Lower leg skin (tissue), 4 donors: ENCODE measurements at regions not wholly inside any gene's neighbourhood (a gene's known extent, or its start where the extent isn't known, plus 50 kb on each side); places are given as distances from the start of the nearest gene placed in this dataset.

ENCODE experiments used
- DNase-seq, 2 donors: peaks; one replicate each; pipeline ENCODE4 v3.0.0-alpha.2; 2019; ENCODE audit warnings: low spot score in 2 of 2
- H3K4me3 ChIP-seq: fragments of 200-600 bp; sonication (generic); 2 replicates; pipeline ENCODE4 v1.5.1; 2017; ENCODE audit warnings: mild to moderate bottlenecking, low read depth; ENCODE audit not compliant: poor library complexity, severe bottlenecking
- POLR2A ChIP-seq, 2 donors: fragments of 450-650 bp; IDR thresholded peaks; one replicate each; pipeline ENCODE4 v1.6.1; 2016 to 2017; ENCODE audit warnings: antibody characterized with exemption in 2 of 2, mild to moderate bottlenecking in 1 of 2, moderate library complexity in 1 of 2
- WGBS, 2 donors: methylation state at CpG; one replicate each; pipeline ENCODE4 v1.1.5; 2018; 5-methylcytosine and 5-hydroxymethylcytosine counted together
- intact Hi-C: fragments of 100-400 bp; cut with DNase I; formaldehyde crosslinking; loops from one replicate; pipeline ENCODE4 v1.15.0; 2023; ENCODE audit warnings: low total_unique reads
- TF ChIP-seq, protein P1 (sequence below), 3 donors: fragments of 450-650 bp; IDR thresholded peaks; one replicate each; pipeline ENCODE4 v1.5.1; 2016; ENCODE audit warnings: antibody characterized with exemption in 3 of 3, mild to moderate bottlenecking in 3 of 3, moderate library complexity in 2 of 3

GRCh38 chr9:74330487-74331214, 166.5 kb upstream of the RORB start:
- 57 to 60% methylated on average over 2 of the region's 2 CpGs for WGBS, 2 donors
- no peak for DNase-seq
- no peak overlapping the region for H3K4me3 ChIP-seq
- intact Hi-C loops: no loop called here
- TF ChIP-seq, protein P1, sequence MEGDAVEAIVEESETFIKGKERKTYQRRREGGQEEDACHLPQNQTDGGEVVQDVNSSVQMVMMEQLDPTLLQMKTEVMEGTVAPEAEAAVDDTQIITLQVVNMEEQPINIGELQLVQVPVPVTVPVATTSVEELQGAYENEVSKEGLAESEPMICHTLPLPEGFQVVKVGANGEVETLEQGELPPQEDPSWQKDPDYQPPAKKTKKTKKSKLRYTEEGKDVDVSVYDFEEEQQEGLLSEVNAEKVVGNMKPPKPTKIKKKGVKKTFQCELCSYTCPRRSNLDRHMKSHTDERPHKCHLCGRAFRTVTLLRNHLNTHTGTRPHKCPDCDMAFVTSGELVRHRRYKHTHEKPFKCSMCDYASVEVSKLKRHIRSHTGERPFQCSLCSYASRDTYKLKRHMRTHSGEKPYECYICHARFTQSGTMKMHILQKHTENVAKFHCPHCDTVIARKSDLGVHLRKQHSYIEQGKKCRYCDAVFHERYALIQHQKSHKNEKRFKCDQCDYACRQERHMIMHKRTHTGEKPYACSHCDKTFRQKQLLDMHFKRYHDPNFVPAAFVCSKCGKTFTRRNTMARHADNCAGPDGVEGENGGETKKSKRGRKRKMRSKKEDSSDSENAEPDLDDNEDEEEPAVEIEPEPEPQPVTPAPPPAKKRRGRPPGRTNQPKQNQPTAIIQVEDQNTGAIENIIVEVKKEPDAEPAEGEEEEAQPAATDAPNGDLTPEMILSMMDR (IDR thresholded peaks at IDR 0.05): no peak
- TF ChIP-seq POLR2A (IDR thresholded peaks at IDR 0.05): no peak

- no peak for DNase-seq
- 77 to 82% methylated on average over 3 of the region's 3 CpGs for WGBS, 2 donors
- no peak overlapping the region for H3K4me3 ChIP-seq
- intact Hi-C loops: no loop called here
- TF ChIP-seq, protein P1 (IDR thresholded peaks at IDR 0.05): no peak
- no peak for TF ChIP-seq POLR2A (IDR thresholded peaks at IDR 0.05)
Observed at GRCh38 chr9:74331607-74332006, 165.5 kb upstream of the RORB start.

- DNase-seq: no peak
- TF ChIP-seq, protein P1 (IDR thresholded peaks at IDR 0.05): no peak
- TF ChIP-seq POLR2A (IDR thresholded peaks at IDR 0.05): no peak
- no peak overlapping the region for H3K4me3 ChIP-seq
- 30 to 49% methylated on average over 5 of the region's 5 CpGs for WGBS, 2 donors
- intact Hi-C loops: no loop called here
Observed at GRCh38 chr9:74333384-74334032, 163.6 kb upstream of the RORB start.

DNA sequence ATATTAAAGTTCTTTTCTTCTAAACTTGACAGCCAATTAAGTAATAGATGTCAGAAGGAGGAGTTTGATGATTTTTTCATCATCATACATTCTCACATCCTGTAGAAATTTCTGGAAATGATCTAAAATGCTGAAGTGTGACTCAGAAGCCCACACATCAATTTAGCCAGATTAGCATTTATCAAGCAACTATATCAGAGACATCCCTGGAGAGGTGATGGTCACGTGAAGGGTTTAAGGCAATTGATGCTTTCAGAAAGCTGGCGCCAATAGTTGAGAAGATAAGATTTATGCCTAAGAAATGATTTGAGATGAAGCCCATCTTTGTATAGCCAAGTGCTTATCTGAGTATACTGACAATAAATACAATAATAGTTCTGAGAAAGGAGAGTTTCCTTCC, 162.9 kb upstream of the RORB start:
- H3K4me3 ChIP-seq: no peak overlapping the region
- WGBS, 2 donors: 68 to 89% methylated on average over 2 of the region's 2 CpGs
- intact Hi-C loops: no loop called here
- no peak for DNase-seq
- TF ChIP-seq, protein P1 (IDR thresholded peaks at IDR 0.05): no peak
- TF ChIP-seq POLR2A (IDR thresholded peaks at IDR 0.05): no peak

GRCh38 chr9:74336161-74336560, 161.0 kb upstream of the RORB start:
- intact Hi-C loops: no loop called here
- H3K4me3 ChIP-seq: no peak overlapping the region
- TF ChIP-seq POLR2A (IDR thresholded peaks at IDR 0.05): no peak
- TF ChIP-seq, protein P1 (IDR thresholded peaks at IDR 0.05): no peak
- DNase-seq: no peak
- WGBS, 2 donors: 33 to 46% methylated on average over 1 of the region's 1 CpG
